ENCODE measurements at regions not wholly inside any gene's neighbourhood (a gene's known extent, or its start where the extent isn't known, plus 50 kb on each side); places are given as distances from the start of the nearest gene placed in this dataset.

- Mint-ChIP-seq H3K27ac (no peak overlapping the region), H3K4me1 (no peaks in the 10 kb centered on the region), H3K27me3 (ENCODE audit: low read depth) (no peaks in the 10 kb centered on the region), H3K9me3 (no peaks in the 10 kb centered on the region; a peak in 2 of 5 replicates), H3K36me3 (ENCODE audit: insufficient read depth in 1 of 3, low read depth in 3 of 3) (peaks cover 0 to 2% (median 0%) of the 10 kb centered on the region in 3 experiments; a peak in 3 of 7 replicates), H3K4me3 (no peak overlapping the region)
- Histone ChIP-seq H3K27me3 (ENCODE audit: insufficient read depth, low read length) (no peaks in the 10 kb centered on the region), H3K27ac (ENCODE audit: insufficient read length, low read depth, low read length) (no peak overlapping the region), H3K79me2 (ENCODE audit: insufficient read depth, low read length) (no peaks in the 10 kb centered on the region), H4K5ac (ENCODE audit: insufficient read length, low read depth, low read length) (no peak overlapping the region), H4K20me1 (ENCODE audit: control insufficient read depth, insufficient read depth, insufficient read length) (no peaks in the 10 kb centered on the region), H4K8ac (replicated peaks; ENCODE audit: insufficient read length, low read depth, low read length) (no peak overlapping the region), H2AK5ac (ENCODE audit: insufficient read length, low read length) (no peak overlapping the region), H2BK20ac (ENCODE audit: low read depth, low read length, poor library complexity, severe bottlenecking) (no peak overlapping the region), H2AFZ (ENCODE audit: low read length) (no peak overlapping the region), H2BK5ac (ENCODE audit: insufficient read length, low read length) (no peak overlapping the region), H3K4me1 (ENCODE audit: insufficient read depth, low read length) (no peaks in the 10 kb centered on the region), H3K4ac (ENCODE audit: low read depth, low read length) (no peak overlapping the region), H3K79me1 (ENCODE audit: insufficient read depth, low read depth, low read length, poor library complexity, severe bottlenecking) (no peaks in the 10 kb centered on the region), H3K14ac (ENCODE audit: insufficient read depth, low read length) (no peak overlapping the region), H3K23ac (ENCODE audit: insufficient read length, low read depth, low read length) (no peak overlapping the region), H3K23me2 (ENCODE audit: insufficient read length, low read depth, low read length, poor library complexity, severe bottlenecking) (no peaks in the 10 kb centered on the region), H2BK120ac (ENCODE audit: low read depth, low read length, poor library complexity, severe bottlenecking) (no peak overlapping the region), H3K9me3 (ENCODE audit: control insufficient read depth, low read depth, low read length) (no peaks in the 10 kb centered on the region), H2BK15ac (ENCODE audit: low read depth, low read length) (no peak overlapping the region), H3T11ph (ENCODE audit: low read length) (no peak overlapping the region), H4K91ac (ENCODE audit: insufficient read length, low read depth, low read length) (no peak overlapping the region), H3K18ac (ENCODE audit: insufficient read length, low read depth, low read length) (no peak overlapping the region), H3K9ac (ENCODE audit: extremely low read depth, insufficient read length, low read length) (no peak overlapping the region), H3K56ac (ENCODE audit: insufficient read length, low read depth, low read length) (no peak overlapping the region), H3K4me2 (ENCODE audit: insufficient read depth, insufficient read length, low read length) (no peak overlapping the region), H2BK12ac (ENCODE audit: insufficient read length, low read depth, low read length) (no peak overlapping the region)
- TF ChIP-seq CTCF (conservative IDR thresholded peaks at IDR 0.05): no peak
- DNase-seq: no peak
- WGBS (ENCODE audit: extremely low coverage, insufficient read length, low lambda C conversion rate): no CpG with 5 or more reads among the region's 4 CpGs
Observed at GRCh38 chr4:116357758-116358157, 727.6 kb downstream of the TRAM1L1 start.
